ENCODE measurements at regions not wholly inside any gene's neighbourhood (a gene's known extent, or its start where the extent isn't known, plus 50 kb on each side); places are given as distances from the start of the nearest gene placed in this dataset.
A peak's percentile ranks its signal among the peaks of the same experiment; 100 is the strongest.

DNA sequence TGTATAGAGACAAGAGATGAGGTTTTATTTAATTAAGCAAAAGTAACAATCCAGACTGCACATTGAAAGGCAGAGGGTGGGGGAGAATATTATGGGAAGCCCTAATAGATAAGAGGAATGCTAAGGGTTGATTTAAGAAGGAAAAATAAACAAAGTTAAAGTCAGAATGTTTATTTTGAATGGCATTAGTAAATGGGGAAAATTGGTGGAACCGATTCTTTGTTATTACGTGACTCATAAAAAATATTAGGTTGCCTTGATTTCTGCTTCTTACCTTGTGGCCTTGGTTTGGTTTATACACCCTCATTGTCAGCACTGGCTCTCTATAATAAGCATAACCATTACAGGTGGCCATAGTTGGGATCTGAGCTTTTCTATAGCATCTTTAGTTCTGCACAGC lies 674.8 kb upstream of the CITED2 start:
- DNase-seq = no peak
- in situ Hi-C loops (cut with MboI; ENCODE audit: low pct_unique_long_range_greater_than_20kb, low sequenced_read_pairs) = no loop called here

GRCh38 chr6:140048202-140048790 lies 673.8 kb upstream of the CITED2 start:
- in situ Hi-C loops (cut with MboI; ENCODE audit: low pct_unique_long_range_greater_than_20kb, low sequenced_read_pairs) = no loop called here
- no peak for DNase-seq

DNA sequence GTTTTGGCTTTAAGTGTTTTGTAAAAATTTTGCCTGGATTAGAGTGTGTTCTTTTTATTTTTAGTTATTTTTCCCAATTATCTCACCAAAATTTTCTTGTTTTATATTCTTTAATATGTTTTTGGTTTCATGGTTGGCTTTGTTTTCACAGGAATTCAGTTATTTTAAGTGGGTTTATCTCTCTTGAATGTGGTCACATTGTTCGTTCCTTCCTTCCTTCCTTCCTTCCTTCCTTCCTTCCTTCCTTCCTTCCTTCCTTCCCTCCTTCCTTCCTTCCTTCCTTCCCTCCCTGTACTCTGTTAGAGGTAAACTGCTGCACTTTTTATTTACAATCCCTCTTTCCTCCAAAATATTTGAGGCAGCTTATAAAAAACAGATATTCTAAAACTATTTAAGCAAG lies 672.9 kb upstream of the CITED2 start:
- no peak for DNase-seq
- in situ Hi-C loops (cut with MboI; ENCODE audit: low pct_unique_long_range_greater_than_20kb, low sequenced_read_pairs) = no loop called here

- DNase-seq = no peak
- in situ Hi-C loops (cut with MboI; ENCODE audit: low pct_unique_long_range_greater_than_20kb, low sequenced_read_pairs) = no loop called here
Measured at GRCh38 chr6:140046016-140046632, 671.7 kb upstream of the CITED2 start.

DNA sequence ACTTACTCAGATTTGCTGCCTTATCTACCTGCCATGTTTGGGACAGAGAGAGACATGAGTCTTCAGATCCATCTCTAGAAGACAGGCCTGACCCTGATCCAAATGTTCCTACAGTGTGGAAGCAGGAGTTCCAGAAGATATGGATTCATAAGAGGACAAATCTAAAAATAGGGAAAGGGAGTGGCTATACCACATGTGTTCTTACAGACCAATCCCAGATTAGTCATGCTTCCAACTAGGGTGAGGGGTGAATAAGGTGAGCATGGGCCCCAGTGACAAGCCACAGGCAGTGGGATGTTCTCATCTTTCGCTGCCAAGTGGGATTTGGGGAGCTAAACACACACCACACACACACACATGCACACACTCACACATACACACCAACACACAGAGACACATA lies 670.7 kb upstream of the CITED2 start:
- DNase-seq = no peak
- in situ Hi-C loops (cut with MboI; ENCODE audit: low pct_unique_long_range_greater_than_20kb, low sequenced_read_pairs) = no loop called here

DNA sequence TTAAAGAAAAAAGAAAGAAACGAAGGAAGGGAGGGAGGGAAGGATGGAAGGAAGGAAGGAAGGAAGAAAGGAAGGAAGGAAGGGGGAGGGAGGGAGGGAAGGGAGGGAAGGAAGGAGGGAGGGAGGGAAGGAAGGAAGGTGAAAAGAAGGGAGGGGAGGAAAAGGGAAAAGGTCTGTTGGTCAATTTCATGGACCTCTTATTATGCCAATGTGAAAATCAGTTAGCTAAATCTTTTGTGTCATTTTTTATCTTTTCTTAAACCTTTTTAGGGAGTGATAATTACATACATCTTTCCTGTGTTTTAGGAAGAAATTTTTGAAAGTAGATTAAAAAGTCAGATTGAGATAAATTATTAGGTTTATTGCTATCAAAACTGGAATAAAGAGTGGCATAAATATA lies 670.2 kb upstream of the CITED2 start:
- in situ Hi-C loops (cut with MboI; ENCODE audit: low pct_unique_long_range_greater_than_20kb, low sequenced_read_pairs) = no loop called here
- no peak for DNase-seq

DNA sequence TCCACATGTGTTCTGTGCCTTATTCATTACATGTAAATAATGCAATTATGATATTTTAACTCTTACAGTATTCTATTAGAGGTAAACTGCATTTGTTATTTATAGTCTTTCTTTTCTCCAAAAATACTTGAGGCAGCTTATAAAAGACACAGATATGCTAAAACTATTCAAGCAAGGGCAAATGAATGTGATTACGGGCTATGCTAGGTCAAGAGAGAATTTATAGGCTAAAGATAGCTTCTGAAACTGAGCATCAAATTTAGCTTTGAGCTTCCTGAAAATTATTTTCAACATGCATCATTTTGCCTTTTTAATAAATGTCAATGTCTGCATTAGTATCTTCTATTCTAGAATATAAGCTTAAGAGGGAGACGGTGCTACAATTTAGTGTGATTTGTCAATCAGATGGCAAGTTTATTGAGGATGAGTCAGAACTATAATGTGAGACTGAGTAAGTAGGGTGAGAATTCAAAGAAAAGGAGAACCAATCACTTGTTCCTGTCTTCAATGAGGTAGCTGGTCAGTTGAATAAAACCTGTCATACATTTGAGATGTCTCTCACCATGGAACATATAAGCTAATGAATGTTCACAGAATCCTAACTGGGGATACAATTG lies 669.4 kb upstream of the CITED2 start:
- DNase-seq = peak; percentile 12
- in situ Hi-C loops (cut with MboI; ENCODE audit: low pct_unique_long_range_greater_than_20kb, low sequenced_read_pairs) = no loop called here

GRCh38 chr6:140043357-140043756 lies 668.9 kb upstream of the CITED2 start:
- DNase-seq = peak; percentile 28
- in situ Hi-C loops (cut with MboI; ENCODE audit: low pct_unique_long_range_greater_than_20kb, low sequenced_read_pairs) = no loop called here

GRCh38 chr6:140041571-140042332 lies 667.3 kb upstream of the CITED2 start:
- in situ Hi-C loops (cut with MboI; ENCODE audit: low pct_unique_long_range_greater_than_20kb, low sequenced_read_pairs) = no loop called here
- no peak for DNase-seq

- no peak for DNase-seq
- in situ Hi-C loops (cut with MboI; ENCODE audit: low pct_unique_long_range_greater_than_20kb, low sequenced_read_pairs) = no loop called here
Measured at GRCh38 chr6:140041056-140041455, 666.6 kb upstream of the CITED2 start.

DNA sequence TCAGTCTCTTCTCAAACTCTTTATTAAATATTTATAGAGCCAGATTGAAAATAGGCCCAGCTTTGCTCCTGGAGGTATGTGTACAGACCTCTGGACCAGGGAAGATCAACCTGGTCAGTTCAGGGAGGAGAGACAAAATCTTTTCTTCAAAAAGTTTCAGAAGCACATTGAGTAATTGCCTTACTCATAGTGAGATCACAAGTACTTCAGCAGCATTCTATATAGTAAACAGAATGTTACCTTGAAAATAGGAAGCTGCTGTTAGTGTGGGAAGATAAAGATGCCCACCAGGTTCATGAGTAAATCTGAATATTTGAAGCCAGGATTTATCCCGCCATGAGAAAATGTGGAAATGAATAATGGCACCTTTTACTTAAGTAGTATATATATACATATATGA lies 665.9 kb upstream of the CITED2 start:
- in situ Hi-C loops (cut with MboI; ENCODE audit: low pct_unique_long_range_greater_than_20kb, low sequenced_read_pairs) = no loop called here
- no peak for DNase-seq

- DNase-seq = no peak
- in situ Hi-C loops (cut with MboI; ENCODE audit: low pct_unique_long_range_greater_than_20kb, low sequenced_read_pairs) = no loop called here
Measured at GRCh38 chr6:140039364-140039763, 664.9 kb upstream of the CITED2 start.

DNA sequence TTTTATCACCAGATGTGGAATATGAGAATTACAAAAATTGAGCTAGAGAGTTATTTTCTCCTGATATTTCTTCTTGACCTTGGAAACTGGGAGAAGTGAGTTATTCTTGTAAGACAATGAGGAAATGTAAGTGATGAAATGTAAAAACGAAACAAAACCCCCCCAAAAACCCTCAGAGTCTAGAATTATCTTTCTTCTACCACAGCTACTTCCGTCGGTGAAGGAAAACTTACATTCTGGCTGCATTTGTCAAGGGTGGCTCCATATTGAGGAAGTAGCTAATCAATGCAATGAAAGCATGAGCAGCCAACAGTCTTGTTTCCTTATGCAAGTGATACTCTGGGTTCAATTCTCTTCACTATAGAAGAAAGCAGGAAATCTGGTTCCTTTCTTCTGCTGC lies 661.7 kb upstream of the CITED2 start:
- DNase-seq = no peak
- in situ Hi-C loops (cut with MboI; ENCODE audit: low pct_unique_long_range_greater_than_20kb, low sequenced_read_pairs) = no loop called here

DNA sequence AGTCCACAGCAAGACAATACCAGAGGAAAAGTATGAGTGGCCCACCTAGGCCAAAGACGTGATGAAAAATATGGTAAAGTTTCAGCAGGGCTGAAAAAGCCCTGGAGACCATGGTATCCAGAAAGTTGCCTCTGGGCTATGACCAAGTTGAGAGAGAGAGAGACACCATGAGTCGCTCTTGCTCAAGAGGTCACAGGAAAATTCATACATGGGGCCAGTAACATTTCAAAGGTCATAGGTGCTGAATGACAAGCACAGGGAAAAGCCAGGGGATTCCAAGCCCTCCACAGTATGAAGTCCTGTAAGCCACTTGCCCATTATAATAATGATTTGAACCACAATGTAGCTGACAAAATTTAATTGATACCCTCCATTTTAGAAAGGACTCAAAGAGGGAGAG lies 657.7 kb upstream of the CITED2 start:
- in situ Hi-C loops (cut with MboI; ENCODE audit: low pct_unique_long_range_greater_than_20kb, low sequenced_read_pairs) = no loop called here
- DNase-seq = no peak

DNA sequence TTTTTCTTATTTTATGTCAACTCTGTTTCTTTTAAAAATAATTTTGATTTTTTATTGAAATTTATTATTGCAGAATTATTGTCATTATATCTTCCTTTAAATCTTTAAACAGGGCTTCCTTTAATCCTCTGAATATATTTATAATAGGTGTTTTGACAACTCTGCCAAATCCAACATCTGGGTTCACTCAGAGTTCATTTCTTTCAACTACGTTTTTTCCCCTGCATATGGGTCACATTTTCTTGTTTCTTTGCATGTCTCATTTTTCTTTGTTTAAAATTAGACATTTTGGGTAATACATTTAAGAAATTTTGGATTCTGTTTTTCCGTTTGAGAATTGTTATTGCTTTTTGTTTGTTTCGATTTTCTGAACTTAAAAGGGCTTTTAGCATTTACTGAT lies 655.1 kb upstream of the CITED2 start:
- in situ Hi-C loops (cut with MboI; ENCODE audit: low pct_unique_long_range_greater_than_20kb, low sequenced_read_pairs) = no loop called here
- DNase-seq = no peak

- peak; percentile 78 for DNase-seq
- in situ Hi-C loops (cut with MboI; ENCODE audit: low pct_unique_long_range_greater_than_20kb, low sequenced_read_pairs) = no loop called here
Measured at GRCh38 chr6:140027219-140027618, 652.8 kb upstream of the CITED2 start.

GRCh38 chr6:140026546-140026945 lies 652.1 kb upstream of the CITED2 start:
- no peak for DNase-seq
- in situ Hi-C loops (cut with MboI; ENCODE audit: low pct_unique_long_range_greater_than_20kb, low sequenced_read_pairs) = no loop called here

DNA sequence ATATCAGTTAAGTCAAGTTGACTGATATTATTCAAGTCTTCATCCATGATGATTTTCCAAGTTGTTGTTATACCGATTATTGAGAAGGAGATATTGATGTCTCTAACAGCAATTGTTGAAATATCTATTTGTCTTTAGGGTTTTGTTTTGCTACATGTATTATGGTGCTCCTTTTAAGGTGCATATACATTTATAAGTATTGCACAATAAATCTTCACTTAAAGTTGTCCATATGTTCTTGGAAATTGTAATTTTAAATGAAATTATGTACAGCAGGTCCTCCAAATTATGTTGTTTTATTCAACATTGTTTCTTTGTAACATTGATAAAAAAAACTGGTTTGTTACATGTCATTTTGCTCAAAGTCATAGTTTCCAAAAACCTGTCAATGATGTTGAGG lies 650.7 kb upstream of the CITED2 start:
- in situ Hi-C loops (cut with MboI; ENCODE audit: low pct_unique_long_range_greater_than_20kb, low sequenced_read_pairs) = no loop called here

DNA sequence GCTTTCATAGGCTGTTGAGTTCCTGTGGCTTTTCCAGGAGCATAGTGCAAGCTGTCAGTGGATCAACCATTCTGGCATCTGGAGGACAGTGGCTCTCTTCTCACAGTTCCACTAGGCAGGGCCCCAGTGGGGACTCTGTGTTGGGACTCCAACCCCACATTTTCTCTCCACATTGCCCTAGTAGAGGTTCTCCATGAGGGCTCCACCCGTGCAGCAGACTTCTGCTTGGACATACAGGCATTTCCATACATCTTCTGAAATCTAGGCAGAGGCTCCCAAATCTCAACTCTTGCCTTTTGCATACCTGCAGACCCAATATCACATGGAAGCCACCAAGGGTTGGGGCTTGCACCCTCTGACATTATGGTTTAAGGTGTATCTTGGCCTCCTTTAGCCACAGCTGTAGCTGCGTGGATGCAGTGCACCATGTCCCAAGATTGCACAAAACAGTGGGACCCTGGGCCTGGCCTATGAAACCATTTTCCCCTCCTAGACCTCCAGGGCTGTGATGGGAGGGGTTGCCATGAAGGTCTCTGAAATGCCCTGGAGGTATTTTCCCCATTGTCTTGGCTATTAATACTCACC lies 645.9 kb upstream of the CITED2 start:
- in situ Hi-C loops (cut with MboI; ENCODE audit: low pct_unique_long_range_greater_than_20kb, low sequenced_read_pairs) = no loop called here
- DNase-seq = no peak

More for the DNA sequence above, 650.7 kb upstream of the CITED2 start:
- no peak for DNase-seq

DNA sequence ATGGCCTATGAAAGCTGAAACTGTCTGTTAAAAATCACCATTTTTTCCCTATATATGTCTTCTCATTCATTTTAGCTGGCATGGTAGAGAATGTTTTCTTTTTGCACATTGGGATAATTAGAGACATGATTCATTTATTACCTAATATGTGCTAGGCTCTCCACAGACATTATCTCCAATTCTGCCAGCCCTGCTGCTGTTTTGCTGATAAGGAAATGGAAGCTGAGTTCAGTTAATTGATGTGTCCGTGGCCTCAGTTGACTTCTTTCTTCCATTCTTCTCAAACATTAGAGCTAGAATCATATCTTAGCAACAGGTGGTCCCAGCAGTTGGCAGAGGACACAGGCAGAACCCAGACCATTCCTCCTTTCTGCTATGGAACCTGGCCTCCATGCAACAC lies 644.1 kb upstream of the CITED2 start:
- in situ Hi-C loops (cut with MboI; ENCODE audit: low pct_unique_long_range_greater_than_20kb, low sequenced_read_pairs) = no loop called here
- peak; percentile 18 for DNase-seq
